AG09309 (cell line): ENCODE measurements at regions not wholly inside any gene's neighbourhood (a gene's known extent, or its start where the extent isn't known, plus 50 kb on each side); places are given as distances from the start of the nearest gene placed in this dataset.

Experiments used
- DNase-seq: peaks from one replicate; pipeline ENCODE4 v3.0.0-alpha.2; 2010; ENCODE audit warnings: low read depth
- H3K4me3 ChIP-seq: 2 replicates; pipeline ENCODE4 v1.5.1; 2011; ENCODE audit warnings: mild to moderate bottlenecking, low read depth, low read length, moderate library complexity; ENCODE audit not compliant: control insufficient read depth
- TF ChIP-seq, protein P1 (sequence below): IDR thresholded peaks from 2 replicates; pipeline ENCODE4 v1.5.1; 2011; ENCODE audit warnings: mild to moderate bottlenecking, low read depth, low read length, inconsistent platforms; ENCODE audit not compliant: insufficient read depth, control insufficient read depth; ENCODE audit errors: missing control alignments

DNA sequence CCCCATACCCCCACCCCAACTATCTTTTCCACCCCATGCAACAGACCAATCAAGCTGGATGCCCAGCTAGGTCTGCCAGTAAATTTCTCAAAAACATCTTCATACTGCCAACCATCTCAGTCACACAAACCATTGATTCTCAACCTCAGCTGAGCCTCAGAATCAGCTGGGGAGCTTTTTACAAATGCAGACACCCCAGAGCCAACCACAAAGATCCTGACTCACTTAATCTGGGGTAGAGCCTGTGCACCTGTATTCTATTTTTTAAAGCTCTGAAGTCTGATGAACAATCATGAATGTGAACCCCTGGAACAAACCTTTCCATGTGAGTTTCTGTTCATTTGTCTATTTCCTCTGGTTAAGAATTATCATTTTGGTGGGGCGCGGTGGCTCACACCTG is 66.0 kb downstream of the ZNF281 start:
- TF ChIP-seq, protein P1, sequence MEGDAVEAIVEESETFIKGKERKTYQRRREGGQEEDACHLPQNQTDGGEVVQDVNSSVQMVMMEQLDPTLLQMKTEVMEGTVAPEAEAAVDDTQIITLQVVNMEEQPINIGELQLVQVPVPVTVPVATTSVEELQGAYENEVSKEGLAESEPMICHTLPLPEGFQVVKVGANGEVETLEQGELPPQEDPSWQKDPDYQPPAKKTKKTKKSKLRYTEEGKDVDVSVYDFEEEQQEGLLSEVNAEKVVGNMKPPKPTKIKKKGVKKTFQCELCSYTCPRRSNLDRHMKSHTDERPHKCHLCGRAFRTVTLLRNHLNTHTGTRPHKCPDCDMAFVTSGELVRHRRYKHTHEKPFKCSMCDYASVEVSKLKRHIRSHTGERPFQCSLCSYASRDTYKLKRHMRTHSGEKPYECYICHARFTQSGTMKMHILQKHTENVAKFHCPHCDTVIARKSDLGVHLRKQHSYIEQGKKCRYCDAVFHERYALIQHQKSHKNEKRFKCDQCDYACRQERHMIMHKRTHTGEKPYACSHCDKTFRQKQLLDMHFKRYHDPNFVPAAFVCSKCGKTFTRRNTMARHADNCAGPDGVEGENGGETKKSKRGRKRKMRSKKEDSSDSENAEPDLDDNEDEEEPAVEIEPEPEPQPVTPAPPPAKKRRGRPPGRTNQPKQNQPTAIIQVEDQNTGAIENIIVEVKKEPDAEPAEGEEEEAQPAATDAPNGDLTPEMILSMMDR = no peak
- H3K4me3 ChIP-seq = no peak overlapping the region
- DNase-seq = no peak

DNA sequence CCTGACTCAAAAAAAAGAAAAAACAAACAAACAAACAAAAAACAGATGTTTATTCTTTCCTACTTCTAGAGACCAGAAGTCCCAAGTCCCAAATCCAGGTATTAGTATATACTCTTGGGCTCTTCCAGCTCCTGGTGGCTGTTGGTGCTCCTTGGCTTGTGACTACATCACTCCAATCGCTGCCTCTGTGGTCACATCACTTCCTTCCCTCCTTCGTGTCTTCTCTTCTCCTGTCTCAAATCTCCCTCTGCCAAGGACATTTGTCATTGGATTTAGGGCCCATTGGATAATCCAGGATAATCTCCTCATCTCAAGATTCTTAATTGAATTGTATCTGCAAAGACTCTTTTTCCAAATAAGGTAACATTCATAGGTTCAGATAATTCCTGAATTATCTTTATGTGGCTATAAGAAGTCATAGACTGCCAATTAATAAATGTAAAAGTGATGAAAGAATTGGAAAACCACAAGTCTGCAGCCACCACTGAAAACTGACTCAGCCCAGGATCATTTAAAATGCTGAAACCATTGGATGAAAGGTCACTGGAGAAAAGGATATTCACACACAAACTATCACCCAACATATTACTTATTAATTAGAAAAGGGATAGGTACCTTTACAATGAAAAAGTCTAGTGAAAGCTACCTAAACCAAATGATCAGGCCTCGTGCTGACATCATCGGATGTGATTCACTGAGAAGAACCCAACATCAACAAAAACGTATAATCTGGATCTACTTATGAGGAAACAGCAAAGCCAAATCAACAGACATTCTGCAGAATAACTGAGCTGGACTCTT is 67.1 kb downstream of the ZNF281 start:
- H3K4me3 ChIP-seq = no peak overlapping the region
- DNase-seq = peak; percentile 46
- TF ChIP-seq, protein P1 = no peak

DNA sequence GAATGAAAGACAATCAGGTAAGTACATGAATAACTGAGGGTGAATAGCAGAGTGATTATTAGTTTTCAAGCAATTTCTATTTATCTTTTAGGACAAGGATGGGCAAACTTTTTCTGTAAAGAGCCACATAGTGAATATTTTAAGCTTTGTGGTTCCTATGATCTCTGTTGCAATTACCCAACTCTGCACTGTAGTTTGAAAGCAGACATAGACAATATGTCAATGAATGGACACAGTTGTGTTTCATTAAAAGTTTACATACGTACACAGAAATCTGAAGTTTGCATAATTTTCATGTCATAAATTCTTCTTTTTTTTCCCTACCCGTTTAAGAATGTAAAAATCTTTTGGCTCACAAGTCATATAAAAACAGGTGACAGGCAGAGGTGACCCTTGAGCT is 71.4 kb downstream of the ZNF281 start:
- H3K4me3 ChIP-seq = no peak overlapping the region
- DNase-seq = no peak
- TF ChIP-seq, protein P1 = no peak

DNA sequence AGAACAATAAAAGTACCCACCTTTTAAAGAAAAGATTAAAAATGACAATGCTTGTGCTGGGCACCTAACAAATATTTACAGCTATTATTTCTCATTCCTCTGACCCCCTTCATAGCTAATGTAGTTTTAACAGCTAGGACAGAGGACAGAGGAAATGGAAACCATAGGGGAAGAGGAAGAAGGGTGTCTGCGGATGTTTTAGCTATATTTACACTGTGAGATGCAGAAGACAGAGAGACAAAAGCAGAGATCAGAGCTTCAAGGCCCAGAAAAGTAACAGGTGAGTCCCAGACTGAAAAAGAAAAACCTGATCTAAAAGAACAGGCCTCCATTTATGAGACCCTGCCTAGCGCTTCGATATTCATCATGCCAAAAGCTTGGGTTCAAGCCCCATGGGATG is 72.0 kb downstream of the ZNF281 start:
- TF ChIP-seq, protein P1 = no peak
- no peak overlapping the region for H3K4me3 ChIP-seq

DNA sequence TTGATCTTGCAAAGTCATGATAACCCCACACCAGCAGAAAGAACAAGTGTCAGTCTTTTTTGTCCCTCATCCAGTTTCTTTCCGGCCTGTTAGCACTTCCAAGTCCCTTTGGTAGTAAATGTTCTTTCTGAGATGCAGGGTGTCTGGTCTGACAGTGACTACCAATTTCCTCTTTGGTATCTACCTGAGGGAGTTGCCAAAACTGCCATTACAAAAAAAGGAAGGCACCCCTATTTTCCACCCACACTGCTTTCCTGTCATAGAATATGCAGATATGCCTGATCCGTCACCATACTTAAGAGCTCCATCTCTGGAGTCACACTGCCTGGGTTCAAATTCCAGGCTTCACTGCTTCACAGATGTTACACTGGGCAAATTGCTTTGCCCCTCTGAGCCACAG is 72.4 kb downstream of the ZNF281 start:
- no peak for DNase-seq
- TF ChIP-seq, protein P1 = no peak

More for the DNA sequence above, 72.0 kb downstream of the ZNF281 start:
- no peak for DNase-seq

DNA sequence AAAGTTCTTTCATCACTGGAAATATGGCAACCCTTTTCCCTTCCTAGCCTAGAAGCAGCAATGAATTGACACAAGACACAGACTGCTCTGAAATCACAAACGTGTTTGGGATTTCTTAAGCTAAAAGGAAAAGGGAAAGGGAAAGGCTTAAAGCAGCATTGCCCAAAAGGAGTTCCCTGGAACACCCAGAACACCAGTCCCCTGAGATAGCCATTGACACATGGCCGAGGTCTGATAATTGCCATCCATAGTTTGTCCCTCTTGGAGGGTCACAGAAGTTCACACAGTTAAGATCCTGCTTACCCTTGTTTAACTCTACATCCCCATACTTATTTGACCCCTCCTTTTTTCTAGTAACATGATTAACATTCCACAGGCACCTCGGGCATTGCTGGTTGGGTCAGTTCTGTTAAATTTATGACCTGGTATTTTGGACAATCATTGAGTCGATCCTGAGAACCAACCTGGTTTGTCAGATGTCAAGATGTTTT is 72.9 kb downstream of the ZNF281 start:
- no peak for DNase-seq
- H3K4me3 ChIP-seq = no peak overlapping the region
- TF ChIP-seq, protein P1 = no peak

More for the DNA sequence above, 72.4 kb downstream of the ZNF281 start:
- no peak overlapping the region for H3K4me3 ChIP-seq
